GM23248 (cell line): ENCODE measurements at regions not wholly inside any gene's neighbourhood (a gene's known extent, or its start where the extent isn't known, plus 50 kb on each side); places are given as distances from the start of the nearest gene placed in this dataset.
"Not testable (repeated sequence)": the region's sequence is repeated elsewhere in the genome, so short reads cannot be mapped to it uniquely, and the experiment has no call there.

Experiments used
- DNase-seq: peaks from one replicate; pipeline ENCODE4 v3.0.0-alpha.2; 2015
- H2AFZ ChIP-seq: fragments of 200-600 bp; sonication (generic); 2 replicates; pipeline ENCODE4 v1.6.1; 2016; ENCODE audit warnings: antibody characterized with exemption
- H3F3A ChIP-seq: fragments of 200-600 bp; sonication (generic); 2 replicates; pipeline ENCODE4 v1.6.1; 2016; ENCODE audit warnings: mild to moderate bottlenecking, antibody characterized with exemption, mixed run types; ENCODE audit not compliant: insufficient read depth
- H3K27ac ChIP-seq: fragments of 200-600 bp; sonication (generic); 2 replicates; pipeline ENCODE4 v1.5.1; 2016; ENCODE audit warnings: mild to moderate bottlenecking
- H3K27me3 ChIP-seq: fragments of 200-600 bp; sonication (generic); replicated peaks from 2 replicates; pipeline ENCODE4 v1.6.1; 2016; ENCODE audit warnings: mild to moderate bottlenecking; ENCODE audit not compliant: insufficient read depth
- H3K36me3 ChIP-seq: fragments of 200-600 bp; sonication (generic); 2 replicates; pipeline ENCODE4 v1.6.1; 2016; ENCODE audit warnings: low read depth, mild to moderate bottlenecking
- H3K4me1 ChIP-seq: fragments of 200-600 bp; sonication (generic); 2 replicates; pipeline ENCODE4 v1.6.1; 2016; ENCODE audit warnings: mild to moderate bottlenecking; ENCODE audit not compliant: insufficient read depth
- H3K4me2 ChIP-seq: fragments of 200-600 bp; sonication (generic); one replicate; pipeline ENCODE4 v1.6.1; 2016; ENCODE audit warnings: mild to moderate bottlenecking; ENCODE audit not compliant: unreplicated experiment
- H3K4me3 ChIP-seq: fragments of 200-600 bp; sonication (generic); 2 replicates; pipeline ENCODE4 v1.5.1; 2016; ENCODE audit warnings: mild to moderate bottlenecking
- H3K79me2 ChIP-seq: fragments of 200-600 bp; sonication (generic); 2 replicates; pipeline ENCODE4 v1.6.1; 2016; ENCODE audit warnings: mild to moderate bottlenecking; ENCODE audit not compliant: insufficient read depth
- H3K9ac ChIP-seq: fragments of 200-600 bp; sonication (generic); 2 replicates; pipeline ENCODE4 v1.6.1; 2016; ENCODE audit warnings: mild to moderate bottlenecking
- H3K9me2 ChIP-seq: fragments of 200-600 bp; sonication (generic); 2 replicates; pipeline ENCODE4 v1.6.1; 2016; ENCODE audit warnings: mixed run types, mild to moderate bottlenecking, moderate library complexity; ENCODE audit not compliant: insufficient read depth
- H3K9me3 ChIP-seq: fragments of 200-600 bp; sonication (generic); one replicate; pipeline ENCODE4 v1.6.1; 2017; ENCODE audit warnings: low read depth
- H4K20me1 ChIP-seq: fragments of 200-600 bp; sonication (generic); 2 replicates; pipeline ENCODE4 v1.6.0; 2016; ENCODE audit not compliant: insufficient read depth
- EZH2 ChIP-seq: fragments of 200-600 bp; sonication (generic); IDR thresholded peaks from 2 replicates; pipeline ENCODE4 v1.6.1; 2018; ENCODE audit warnings: antibody characterized with exemption, mild to moderate bottlenecking; ENCODE audit not compliant: insufficient read depth, poor library complexity, severe bottlenecking
- EZH2phosphoT487 ChIP-seq: fragments of 200-600 bp; sonication (generic); IDR thresholded peaks from 2 replicates; pipeline ENCODE4 v1.6.1; 2018; ENCODE audit warnings: antibody characterized with exemption, moderate library complexity, mild to moderate bottlenecking, low read depth; ENCODE audit not compliant: insufficient read depth
- WGBS, 2 experiments: methylation state at CpG; one replicate each; pipeline ENCODE4 v1.1.6; 2015 to 2017; ENCODE audit warnings: low lambda C conversion rate in 2 of 2, low coverage in 1 of 2; ENCODE audit errors: missing lambda C conversion rate in 2 of 2; 5-methylcytosine and 5-hydroxymethylcytosine counted together
- in situ Hi-C: fragments of 300-500 bp; cut with MboI; formaldehyde crosslinking; loops from 2 replicates; pipeline ENCODE4 v1.15.0; 2020

DNA sequence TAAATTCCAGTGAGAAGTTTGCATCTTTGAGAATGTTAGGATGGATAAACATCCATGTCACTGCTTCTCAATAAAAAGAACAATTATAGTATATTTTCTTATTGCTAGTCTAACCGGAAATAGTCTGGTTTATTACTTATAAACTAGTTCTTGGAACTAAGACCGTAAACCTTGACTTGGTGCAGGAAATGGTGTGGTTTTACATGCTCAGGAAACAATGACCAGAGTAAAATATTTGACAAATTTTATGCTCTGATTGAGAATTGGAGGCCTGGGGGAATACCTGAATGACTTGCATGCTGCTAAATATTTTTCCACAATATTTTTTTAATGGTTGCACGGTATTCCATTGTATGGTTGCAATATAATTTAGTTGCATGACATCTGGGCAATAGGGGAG, 76.3 kb downstream of the XCL2 start:
- Histone ChIP-seq H3K4me3 (no peak overlapping the region), H3F3A (peaks cover 45% of the 10 kb centered on the region), H3K27ac (peak overlapping the region; percentile 20; the same call in 1 of the 2 replicates), H3K4me1 (peaks cover 44% of the 10 kb centered on the region), H2AFZ (0 out of 2 replicates have a peak overlapping the region, but pooled peaks have one; percentile 46), H3K27me3 (no peaks in the 10 kb centered on the region), H3K79me2 (no peaks in the 10 kb centered on the region), H3K9me2 (no peaks in the 10 kb centered on the region), H3K4me2 (peak overlapping the region; percentile 72), H3K36me3 (no peaks in the 10 kb centered on the region), H4K20me1 (no peaks in the 10 kb centered on the region), H3K9me3 (no peaks in the 10 kb centered on the region), H3K9ac (no peak overlapping the region)
- no peak for DNase-seq
- TF ChIP-seq EZH2phosphoT487 (no peak), EZH2 (no peak)
- in situ Hi-C loops = no loop called here
- 98 to 99% methylated on average over 3 of the region's 3 CpGs for WGBS, 2 experiments

DNA sequence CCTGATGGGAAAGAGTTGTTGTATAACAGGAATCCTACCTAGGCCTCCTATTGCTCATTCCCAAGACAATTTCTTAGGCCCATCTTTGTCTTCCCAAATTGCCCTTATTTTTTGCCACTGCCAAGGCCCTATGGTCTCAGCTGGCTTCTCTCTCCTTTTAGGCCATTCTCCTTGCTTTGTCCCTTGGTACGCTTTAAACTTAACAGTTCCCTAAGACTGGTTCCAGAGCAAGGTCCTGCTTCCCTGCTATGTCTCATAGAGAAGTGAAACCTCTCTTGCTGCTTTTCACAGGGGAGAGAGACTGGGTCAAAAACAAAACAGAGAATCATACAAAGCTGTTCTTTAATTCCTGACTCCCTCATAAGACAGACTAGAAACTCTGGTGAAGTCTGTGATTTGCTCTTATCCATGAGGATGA, 77.1 kb downstream of the XCL2 start:
- DNase-seq = no peak
- Histone ChIP-seq H3K36me3 (no peaks in the 10 kb centered on the region), H3K4me2 (no peak overlapping the region), H2AFZ (peak overlapping the region; percentile 46; the same call in 1 of the 2 replicates), H3K4me1 (peaks cover 44% of the 10 kb centered on the region), H3K9me3 (no peaks in the 10 kb centered on the region), H3K9me2 (no peaks in the 10 kb centered on the region), H4K20me1 (no peaks in the 10 kb centered on the region), H3K79me2 (no peaks in the 10 kb centered on the region), H3K27me3 (no peaks in the 10 kb centered on the region), H3F3A (peaks cover 45% of the 10 kb centered on the region), H3K27ac (no peak overlapping the region), H3K9ac (no peak overlapping the region), H3K4me3 (no peak overlapping the region)
- in situ Hi-C loops = no loop called here
- WGBS, 2 experiments = 100% methylated on average over 1 of the region's 1 CpG
- TF ChIP-seq EZH2phosphoT487 = no peak
- no peak for TF ChIP-seq EZH2

DNA sequence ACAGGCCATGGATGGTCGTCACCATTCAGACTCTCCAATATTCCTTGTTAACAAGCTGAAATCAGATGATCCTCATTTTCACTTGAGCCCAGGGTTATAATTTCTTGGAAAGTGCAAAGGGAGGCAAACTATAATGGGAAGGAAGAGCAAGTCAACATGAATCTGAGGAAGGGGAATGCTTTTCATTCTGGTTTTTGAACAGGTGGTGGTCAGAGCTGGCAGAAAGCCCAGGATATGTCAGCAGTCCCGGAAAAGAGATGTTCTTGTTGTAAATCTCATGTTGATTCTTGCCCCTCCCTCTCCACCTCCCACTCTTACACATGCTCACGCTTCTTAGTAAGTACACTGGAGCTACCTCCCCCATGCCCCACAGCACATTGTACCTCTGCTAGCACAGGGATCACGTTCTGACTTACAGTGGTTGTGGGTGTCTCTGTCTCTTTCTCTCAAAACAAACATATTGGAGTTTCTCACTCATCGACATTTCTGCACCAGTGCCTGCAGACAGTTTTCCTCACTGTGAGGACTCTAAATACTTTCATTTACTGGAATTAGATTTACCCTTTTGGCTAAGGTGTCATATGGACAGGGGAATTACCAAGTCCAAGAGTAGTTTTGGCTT, 77.6 kb downstream of the XCL2 start:
- Histone ChIP-seq H4K20me1 (no peaks in the 10 kb centered on the region), H3K36me3 (no peaks in the 10 kb centered on the region), H3K4me1 (peaks cover 44% of the 10 kb centered on the region), H3K79me2 (no peaks in the 10 kb centered on the region), H3K4me2 (no peak overlapping the region), H2AFZ (no peak overlapping the region), H3K27ac (no peak overlapping the region), H3F3A (peaks cover 45% of the 10 kb centered on the region), H3K9ac (no peak overlapping the region), H3K4me3 (no peak overlapping the region), H3K9me3 (no peaks in the 10 kb centered on the region), H3K27me3 (no peaks in the 10 kb centered on the region), H3K9me2 (no peaks in the 10 kb centered on the region)
- no peak for DNase-seq
- in situ Hi-C loops = no loop called here
- 64% methylated on average over 5 of the region's 5 CpGs for WGBS, 2 experiments
- TF ChIP-seq EZH2phosphoT487 (no peak), EZH2 (no peak)

GRCh38 chr1:168461108-168461507, 82.7 kb downstream of the XCL2 start:
- H3K4me1 ChIP-seq = peaks cover 15% of the 10 kb centered on the region
- H3K9me2 ChIP-seq, H3K27me3 ChIP-seq, H3K36me3 ChIP-seq, H3K79me2 ChIP-seq, H3K9me3 ChIP-seq, H3K27ac ChIP-seq, H3K4me3 ChIP-seq, DNase-seq, H2AFZ ChIP-seq, H3K4me2 ChIP-seq, H3K9ac ChIP-seq, in situ Hi-C loops, H4K20me1 ChIP-seq: not testable (repeated sequence)
- H3F3A ChIP-seq = peaks cover 12% of the 10 kb centered on the region
- WGBS, 2 experiments = 75 to 78% methylated on average over 3 of the region's 3 CpGs

GRCh38 chr1:168457296-168457695, 86.5 kb downstream of the XCL2 start:
- H3K79me2 ChIP-seq, H3K9me2 ChIP-seq, H2AFZ ChIP-seq, H3K27me3 ChIP-seq, H3K4me3 ChIP-seq, H4K20me1 ChIP-seq, H3K36me3 ChIP-seq, in situ Hi-C loops, H3K9me3 ChIP-seq, H3K9ac ChIP-seq, DNase-seq: not testable (repeated sequence)
- WGBS, 2 experiments = 57% methylated on average over 8 of the region's 8 CpGs
- Histone ChIP-seq H3K27ac (0 out of 2 replicates have a peak overlapping the region, but pooled peaks have one; percentile 28), H3K4me2 (peak overlapping the region; percentile 16), H3F3A (peaks cover 37% of the 10 kb centered on the region), H3K4me1 (peaks cover 41% of the 10 kb centered on the region)
